ENCODE measurements at regions not wholly inside any gene's neighbourhood (a gene's known extent, or its start where the extent isn't known, plus 50 kb on each side); places are given as distances from the start of the nearest gene placed in this dataset.

- no peak for DNase-seq
- Mint-ChIP-seq H3K27ac (no peak overlapping the region), H3K9me3 (no peaks in the 10 kb centered on the region), H3K4me3 (no peak overlapping the region), H3K4me1 (ENCODE audit: low read depth) (no peaks in the 10 kb centered on the region), H3K36me3 (ENCODE audit: low read depth) (no peaks in the 10 kb centered on the region), H3K27me3 (peaks cover 1% of the 10 kb centered on the region)
Observed at GRCh38 chr19:31745731-31746130, 396.5 kb upstream of the TSHZ3 start.

GRCh38 chr19:31749231-31749630 lies 400.0 kb upstream of the TSHZ3 start:
- no peak for DNase-seq
- H3K4me1 Mint-ChIP-seq (ENCODE audit: low read depth), result no peaks in the 10 kb centered on the region
- H3K27me3 Mint-ChIP-seq, result no peaks in the 10 kb centered on the region
- no peak overlapping the region for H3K4me3 Mint-ChIP-seq
- no peaks in the 10 kb centered on the region for H3K9me3 Mint-ChIP-seq
- no peaks in the 10 kb centered on the region for H3K36me3 Mint-ChIP-seq (ENCODE audit: low read depth)
- no peak overlapping the region for H3K27ac Mint-ChIP-seq

- DNase-seq, result no peak
- Mint-ChIP-seq H3K4me3 (no peak overlapping the region), H3K36me3 (ENCODE audit: low read depth) (no peaks in the 10 kb centered on the region), H3K27ac (no peak overlapping the region), H3K27me3 (no peaks in the 10 kb centered on the region), H3K9me3 (no peaks in the 10 kb centered on the region), H3K4me1 (ENCODE audit: low read depth) (no peaks in the 10 kb centered on the region)
Observed at GRCh38 chr19:31759359-31759758, 410.1 kb upstream of the TSHZ3 start.

GRCh38 chr19:31761281-31761913 lies 412.2 kb upstream of the TSHZ3 start:
- DNase-seq, result no peak
- H3K27me3 Mint-ChIP-seq, result no peaks in the 10 kb centered on the region
- no peaks in the 10 kb centered on the region for H3K4me1 Mint-ChIP-seq (ENCODE audit: low read depth)
- H3K9me3 Mint-ChIP-seq, result no peaks in the 10 kb centered on the region
- no peak overlapping the region for H3K4me3 Mint-ChIP-seq
- H3K27ac Mint-ChIP-seq, result no peak overlapping the region
- H3K36me3 Mint-ChIP-seq (ENCODE audit: low read depth), result no peaks in the 10 kb centered on the region

GRCh38 chr19:31770223-31770622 lies 421.0 kb upstream of the TSHZ3 start:
- Mint-ChIP-seq H3K9me3 (no peaks in the 10 kb centered on the region), H3K4me1 (ENCODE audit: low read depth) (no peaks in the 10 kb centered on the region), H3K36me3 (ENCODE audit: low read depth) (no peaks in the 10 kb centered on the region), H3K4me3 (no peak overlapping the region), H3K27me3 (no peaks in the 10 kb centered on the region), H3K27ac (no peak overlapping the region)
- DNase-seq, result no peak

- no peaks in the 10 kb centered on the region for H3K27me3 Mint-ChIP-seq
- no peaks in the 10 kb centered on the region for H3K9me3 Mint-ChIP-seq
- no peaks in the 10 kb centered on the region for H3K4me1 Mint-ChIP-seq (ENCODE audit: low read depth)
- no peak overlapping the region for H3K4me3 Mint-ChIP-seq
- no peak for DNase-seq
- no peaks in the 10 kb centered on the region for H3K36me3 Mint-ChIP-seq (ENCODE audit: low read depth)
- H3K27ac Mint-ChIP-seq, result no peak overlapping the region
Observed at GRCh38 chr19:31772915-31773314, 423.7 kb upstream of the TSHZ3 start.

- DNase-seq, result no peak
- Mint-ChIP-seq H3K4me3 (no peak overlapping the region), H3K36me3 (ENCODE audit: low read depth) (no peaks in the 10 kb centered on the region), H3K4me1 (ENCODE audit: low read depth) (no peaks in the 10 kb centered on the region), H3K27ac (no peak overlapping the region), H3K27me3 (no peaks in the 10 kb centered on the region), H3K9me3 (no peaks in the 10 kb centered on the region)
Observed at GRCh38 chr19:31781542-31781941, 432.3 kb upstream of the TSHZ3 start.

- Mint-ChIP-seq H3K27me3 (peaks cover 9% of the 10 kb centered on the region), H3K27ac (no peak overlapping the region), H3K4me3 (no peak overlapping the region), H3K36me3 (ENCODE audit: low read depth) (no peaks in the 10 kb centered on the region), H3K9me3 (no peaks in the 10 kb centered on the region), H3K4me1 (ENCODE audit: low read depth) (no peaks in the 10 kb centered on the region)
- DNase-seq, result no peak
Observed at GRCh38 chr19:31783592-31783991, 434.4 kb upstream of the TSHZ3 start.

- H3K4me3 Mint-ChIP-seq, result no peak overlapping the region
- H3K36me3 Mint-ChIP-seq (ENCODE audit: low read depth), result no peaks in the 10 kb centered on the region
- H3K9me3 Mint-ChIP-seq, result no peaks in the 10 kb centered on the region
- H3K4me1 Mint-ChIP-seq (ENCODE audit: low read depth), result no peaks in the 10 kb centered on the region
- DNase-seq, result no peak
- peaks cover 10% of the 10 kb centered on the region for H3K27me3 Mint-ChIP-seq
- no peak overlapping the region for H3K27ac Mint-ChIP-seq
Observed at GRCh38 chr19:31784671-31785101, 435.4 kb upstream of the TSHZ3 start.

GRCh38 chr19:31801611-31802010 lies 452.4 kb upstream of the TSHZ3 start:
- Mint-ChIP-seq H3K27me3 (no peaks in the 10 kb centered on the region), H3K27ac (no peak overlapping the region), H3K4me1 (ENCODE audit: low read depth) (no peaks in the 10 kb centered on the region), H3K4me3 (no peak overlapping the region), H3K9me3 (no peaks in the 10 kb centered on the region), H3K36me3 (ENCODE audit: low read depth) (no peaks in the 10 kb centered on the region)
- DNase-seq, result no peak

GRCh38 chr19:31803835-31804446 lies 454.7 kb upstream of the TSHZ3 start:
- Mint-ChIP-seq H3K4me3 (no peak overlapping the region), H3K4me1 (ENCODE audit: low read depth) (no peaks in the 10 kb centered on the region), H3K36me3 (ENCODE audit: low read depth) (no peaks in the 10 kb centered on the region), H3K27ac (no peak overlapping the region), H3K9me3 (peaks cover 2% of the 10 kb centered on the region), H3K27me3 (no peaks in the 10 kb centered on the region)
- no peak for DNase-seq

- Mint-ChIP-seq H3K27ac (no peak overlapping the region), H3K36me3 (ENCODE audit: low read depth) (no peaks in the 10 kb centered on the region), H3K27me3 (no peaks in the 10 kb centered on the region), H3K4me3 (no peak overlapping the region), H3K4me1 (ENCODE audit: low read depth) (no peaks in the 10 kb centered on the region), H3K9me3 (peaks cover 2% of the 10 kb centered on the region)
- DNase-seq, result no peak
Observed at GRCh38 chr19:31804668-31805067, 455.4 kb upstream of the TSHZ3 start.

GRCh38 chr19:31810536-31811109 lies 461.4 kb upstream of the TSHZ3 start:
- no peak for DNase-seq
- H3K36me3 Mint-ChIP-seq (ENCODE audit: low read depth), result no peaks in the 10 kb centered on the region
- no peak overlapping the region for H3K4me3 Mint-ChIP-seq
- H3K4me1 Mint-ChIP-seq (ENCODE audit: low read depth), result no peaks in the 10 kb centered on the region
- H3K27ac Mint-ChIP-seq, result no peak overlapping the region
- peaks cover 5% of the 10 kb centered on the region for H3K9me3 Mint-ChIP-seq
- H3K27me3 Mint-ChIP-seq, result no peaks in the 10 kb centered on the region

GRCh38 chr19:31817971-31818797 lies 468.9 kb upstream of the TSHZ3 start:
- no peaks in the 10 kb centered on the region for H3K27me3 Mint-ChIP-seq
- no peaks in the 10 kb centered on the region for H3K36me3 Mint-ChIP-seq (ENCODE audit: low read depth)
- H3K27ac Mint-ChIP-seq, result no peak overlapping the region
- peaks cover 2% of the 10 kb centered on the region for H3K9me3 Mint-ChIP-seq
- DNase-seq, result no peak
- H3K4me3 Mint-ChIP-seq, result no peak overlapping the region
- H3K4me1 Mint-ChIP-seq (ENCODE audit: low read depth), result no peaks in the 10 kb centered on the region

- no peak for DNase-seq
- Mint-ChIP-seq H3K36me3 (ENCODE audit: low read depth) (no peaks in the 10 kb centered on the region), H3K4me3 (no peak overlapping the region), H3K27me3 (no peaks in the 10 kb centered on the region), H3K27ac (no peak overlapping the region), H3K4me1 (ENCODE audit: low read depth) (no peaks in the 10 kb centered on the region), H3K9me3 (peaks cover under 1% of the 10 kb centered on the region)
Observed at GRCh38 chr19:31818798-31819105, 469.5 kb upstream of the TSHZ3 start.

All from activated T-cell treated with anti-CD3 and anti-CD28 coated beads, Interleukin-2, amount 50 U/mL, for 24 hours (primary cell).